ENCODE measurements at regions not wholly inside any gene's neighbourhood (a gene's known extent, or its start where the extent isn't known, plus 50 kb on each side); places are given as distances from the start of the nearest gene placed in this dataset.

- H3K27me3 ChIP-seq (replicated peaks in 1 of 2; ENCODE audit: control insufficient read depth in 2 of 2, extremely low read depth in 1 of 2, insufficient read depth in 2 of 2, low read length in 1 of 2) = no peaks in the 10 kb centered on the region
- H3K4me1 ChIP-seq (ENCODE audit: control insufficient read depth in 1 of 2, extremely low read depth in 1 of 2, insufficient read depth in 2 of 2, low read length in 2 of 2) = no peaks in the 10 kb centered on the region
- Mint-ChIP-seq H3K4me3 (no peak overlapping the region), H3K36me3 (no peaks in the 10 kb centered on the region), H3K27me3 (no peaks in the 10 kb centered on the region), H3K4me1 (no peaks in the 10 kb centered on the region), H3K9me3 (peaks cover 0 to 8% (median 5%) of the 10 kb centered on the region in 3 donors), H3K27ac (no peak overlapping the region)
- H3K4me3 ChIP-seq (ENCODE audit: control insufficient read depth in 1 of 2, extremely low read depth in 1 of 2, low read length in 1 of 2) = no peak overlapping the region
- WGBS (ENCODE audit: insufficient coverage) = 96% methylated on average over 14 of the region's 20 CpGs
- H3K9me3 ChIP-seq = no peaks in the 10 kb centered on the region
- H3K27ac ChIP-seq (ENCODE audit: low read length) = no peak overlapping the region
- CTCF ChIA-PET = interaction anchor here in 1 of 2 donors (0.6 kb wide), 1 partner anchor 16 kb away, joined by 12 read pairs; no protein-coding TSS in a partner anchor
- no peak for DNase-seq
- no peaks in the 10 kb centered on the region for H3K36me3 ChIP-seq (ENCODE audit: control insufficient read depth in 2 of 2, extremely low read depth in 1 of 2, insufficient read depth in 1 of 2, low read length in 1 of 2)
- POLR2A ChIA-PET = no interaction called here
- ATAC-seq (replicated peaks in 1 of 4) = no peak
These were observed 275.1 kb downstream of the EFNB2 start for GRCh38 chr13:106260352-106260751.

GRCh38 chr13:106259928-106260327 lies 275.5 kb downstream of the EFNB2 start:
- no peak overlapping the region for H3K4me3 Mint-ChIP-seq
- POLR2A ChIA-PET = no interaction called here

GRCh38 chr13:106246666-106247188 lies 288.7 kb downstream of the EFNB2 start:
- Mint-ChIP-seq H3K27me3 (peaks cover 0 to 6% of the 10 kb centered on the region in 2 donors), H3K4me3 (no peak overlapping the region), H3K4me1 (no peaks in the 10 kb centered on the region), H3K9me3 (peaks cover 0 to 4% (median 0%) of the 10 kb centered on the region in 3 donors), H3K27ac (no peak overlapping the region), H3K36me3 (no peaks in the 10 kb centered on the region)
- Histone ChIP-seq H3K27ac (ENCODE audit: low read length) (no peak overlapping the region), H3K9me3 (no peaks in the 10 kb centered on the region), H3K36me3 (ENCODE audit: control insufficient read depth in 2 of 2, extremely low read depth in 1 of 2, insufficient read depth in 1 of 2, low read length in 1 of 2) (no peaks in the 10 kb centered on the region), H3K4me3 (ENCODE audit: control insufficient read depth in 1 of 2, extremely low read depth in 1 of 2, low read length in 1 of 2) (no peak overlapping the region), H3K4me1 (ENCODE audit: control insufficient read depth in 1 of 2, extremely low read depth in 1 of 2, insufficient read depth in 2 of 2, low read length in 2 of 2) (no peaks in the 10 kb centered on the region), H3K27me3 (replicated peaks in 1 of 2; ENCODE audit: control insufficient read depth in 2 of 2, extremely low read depth in 1 of 2, insufficient read depth in 2 of 2, low read length in 1 of 2) (no peaks in the 10 kb centered on the region)
- POLR2A ChIA-PET = no interaction called here
- WGBS (ENCODE audit: insufficient coverage) = no CpG with 5 or more reads among the region's 4 CpGs
- ATAC-seq (replicated peaks in 1 of 4) (no peak), DNase-seq (no peak)
- CTCF ChIA-PET = no interaction called here

More at GRCh38 chr13:106259928-106260327, 275.5 kb downstream of the EFNB2 start:
- no peak overlapping the region for H3K27ac ChIP-seq (ENCODE audit: low read length)
- no peaks in the 10 kb centered on the region for H3K4me1 ChIP-seq (ENCODE audit: control insufficient read depth in 1 of 2, extremely low read depth in 1 of 2, insufficient read depth in 2 of 2, low read length in 2 of 2)
- ATAC-seq (replicated peaks in 1 of 4) = no peak
- Mint-ChIP-seq H3K36me3 (no peaks in the 10 kb centered on the region), H3K27me3 (no peaks in the 10 kb centered on the region), H3K9me3 (peaks cover 0 to 8% (median 5%) of the 10 kb centered on the region in 3 donors), H3K4me1 (no peaks in the 10 kb centered on the region), H3K27ac (no peak overlapping the region)
- CTCF ChIA-PET = no interaction called here
- no peak for DNase-seq
- no peaks in the 10 kb centered on the region for H3K27me3 ChIP-seq (replicated peaks in 1 of 2; ENCODE audit: control insufficient read depth in 2 of 2, extremely low read depth in 1 of 2, insufficient read depth in 2 of 2, low read length in 1 of 2)
- no peaks in the 10 kb centered on the region for H3K9me3 ChIP-seq
- H3K36me3 ChIP-seq (ENCODE audit: control insufficient read depth in 2 of 2, extremely low read depth in 1 of 2, insufficient read depth in 1 of 2, low read length in 1 of 2) = no peaks in the 10 kb centered on the region
- H3K4me3 ChIP-seq (ENCODE audit: control insufficient read depth in 1 of 2, extremely low read depth in 1 of 2, low read length in 1 of 2) = no peak overlapping the region
- WGBS (ENCODE audit: insufficient coverage) = 89% methylated on average over 17 of the region's 19 CpGs

- ATAC-seq (replicated peaks in 1 of 4) = no peak
- no peaks in the 10 kb centered on the region for H3K36me3 Mint-ChIP-seq
These were observed 289.2 kb downstream of the EFNB2 start for GRCh38 chr13:106246242-106246641.

GRCh38 chr13:106243011-106243565 lies 292.4 kb downstream of the EFNB2 start:
- no CpG with 5 or more reads among the region's 6 CpGs for WGBS (ENCODE audit: insufficient coverage)

More at GRCh38 chr13:106246242-106246641, 289.2 kb downstream of the EFNB2 start:
- H3K4me3 ChIP-seq (ENCODE audit: control insufficient read depth in 1 of 2, extremely low read depth in 1 of 2, low read length in 1 of 2) = no peak overlapping the region
- H3K4me3 Mint-ChIP-seq = no peak overlapping the region
- H3K27me3 Mint-ChIP-seq = peaks cover 0 to 6% of the 10 kb centered on the region in 2 donors
- no peak overlapping the region for H3K27ac Mint-ChIP-seq
- no CpG with 5 or more reads among the region's 3 CpGs for WGBS (ENCODE audit: insufficient coverage)
- no peaks in the 10 kb centered on the region for H3K9me3 ChIP-seq
- ChIA-PET POLR2A (no interaction called here), CTCF (no interaction called here)
- H3K4me1 Mint-ChIP-seq = no peaks in the 10 kb centered on the region
- no peak for DNase-seq
- no peaks in the 10 kb centered on the region for H3K27me3 ChIP-seq (replicated peaks in 1 of 2; ENCODE audit: control insufficient read depth in 2 of 2, extremely low read depth in 1 of 2, insufficient read depth in 2 of 2, low read length in 1 of 2)
- H3K36me3 ChIP-seq (ENCODE audit: control insufficient read depth in 2 of 2, extremely low read depth in 1 of 2, insufficient read depth in 1 of 2, low read length in 1 of 2) = no peaks in the 10 kb centered on the region
- H3K4me1 ChIP-seq (ENCODE audit: control insufficient read depth in 1 of 2, extremely low read depth in 1 of 2, insufficient read depth in 2 of 2, low read length in 2 of 2) = no peaks in the 10 kb centered on the region
- H3K27ac ChIP-seq (ENCODE audit: low read length) = no peak overlapping the region
- no peaks in the 10 kb centered on the region for H3K9me3 Mint-ChIP-seq

GRCh38 chr13:106241974-106242953 lies 293.2 kb downstream of the EFNB2 start:
- ChIA-PET CTCF (no interaction called here), POLR2A (no interaction called here)
- Mint-ChIP-seq H3K4me3 (no peak overlapping the region), H3K36me3 (no peaks in the 10 kb centered on the region), H3K9me3 (no peaks in the 10 kb centered on the region), H3K27me3 (peaks cover 0 to 9% of the 10 kb centered on the region in 2 donors), H3K4me1 (no peaks in the 10 kb centered on the region), H3K27ac (no peak overlapping the region)
- H3K9me3 ChIP-seq = no peaks in the 10 kb centered on the region
- H3K27me3 ChIP-seq (replicated peaks in 1 of 2; ENCODE audit: control insufficient read depth in 2 of 2, extremely low read depth in 1 of 2, insufficient read depth in 2 of 2, low read length in 1 of 2) = no peaks in the 10 kb centered on the region
- no peak overlapping the region for H3K27ac ChIP-seq (ENCODE audit: low read length)
- no peak overlapping the region for H3K4me3 ChIP-seq (ENCODE audit: control insufficient read depth in 1 of 2, extremely low read depth in 1 of 2, low read length in 1 of 2)
- DNase-seq (no peak), ATAC-seq (replicated peaks in 1 of 4) (no peak)
- no peaks in the 10 kb centered on the region for H3K4me1 ChIP-seq (ENCODE audit: control insufficient read depth in 1 of 2, extremely low read depth in 1 of 2, insufficient read depth in 2 of 2, low read length in 2 of 2)
- WGBS (ENCODE audit: insufficient coverage) = 89% methylated on average over 3 of the region's 10 CpGs
- H3K36me3 ChIP-seq (ENCODE audit: control insufficient read depth in 2 of 2, extremely low read depth in 1 of 2, insufficient read depth in 1 of 2, low read length in 1 of 2) = no peaks in the 10 kb centered on the region

More at GRCh38 chr13:106243011-106243565, 292.4 kb downstream of the EFNB2 start:
- no peaks in the 10 kb centered on the region for H3K27me3 ChIP-seq (replicated peaks in 1 of 2; ENCODE audit: control insufficient read depth in 2 of 2, extremely low read depth in 1 of 2, insufficient read depth in 2 of 2, low read length in 1 of 2)
- Mint-ChIP-seq H3K36me3 (no peaks in the 10 kb centered on the region), H3K9me3 (no peaks in the 10 kb centered on the region), H3K27me3 (peaks cover 0 to 8% of the 10 kb centered on the region in 2 donors), H3K4me1 (no peaks in the 10 kb centered on the region), H3K4me3 (no peak overlapping the region), H3K27ac (no peak overlapping the region)
- POLR2A ChIA-PET = no interaction called here
- H3K4me1 ChIP-seq (ENCODE audit: control insufficient read depth in 1 of 2, extremely low read depth in 1 of 2, insufficient read depth in 2 of 2, low read length in 2 of 2) = no peaks in the 10 kb centered on the region
- no peak for DNase-seq
- no peak overlapping the region for H3K27ac ChIP-seq (ENCODE audit: low read length)
- no peak for ATAC-seq (replicated peaks in 1 of 4)
- CTCF ChIA-PET = no interaction called here
- no peak overlapping the region for H3K4me3 ChIP-seq (ENCODE audit: control insufficient read depth in 1 of 2, extremely low read depth in 1 of 2, low read length in 1 of 2)
- no peaks in the 10 kb centered on the region for H3K36me3 ChIP-seq (ENCODE audit: control insufficient read depth in 2 of 2, extremely low read depth in 1 of 2, insufficient read depth in 1 of 2, low read length in 1 of 2)
- no peaks in the 10 kb centered on the region for H3K9me3 ChIP-seq
